Gastrocnemius medialis (tissue), 4 donors: ENCODE measurements at regions not wholly inside any gene's neighbourhood (a gene's known extent, or its start where the extent isn't known, plus 50 kb on each side); places are given as distances from the start of the nearest gene placed in this dataset.

ENCODE experiments used
- CTCF ChIP-seq, 5 experiments: fragments of 450-650 bp in 3 of 5; fragments of 200-600 bp in 2 of 5; sonication (generic) in 2 of 5; IDR thresholded peaks in 4 of 5; conservative IDR thresholded peaks in 1 of 5; 1 replicate in 4 of 5; 2 replicates in 1 of 5; pipeline ENCODE4 v1.5.1; 2016 to 2019; ENCODE audit warnings: antibody characterized with exemption in 5 of 5, mild to moderate bottlenecking in 3 of 5, moderate library complexity in 3 of 5
- POLR2A ChIP-seq, 2 donors: fragments of 450-650 bp; IDR thresholded peaks; one replicate each; pipeline ENCODE4 v1.6.1; 2017; ENCODE audit warnings: antibody characterized with exemption in 2 of 2, mild to moderate bottlenecking in 2 of 2, moderate library complexity in 2 of 2

GRCh38 chr22:22068025-22068424 is 85.4 kb upstream of the TOP3B start:
- TF ChIP-seq CTCF (IDR thresholded peaks at IDR 0.05 in 4 of 5, conservative IDR thresholded peaks at IDR 0.05 in 1 of 5) (no peak), POLR2A (IDR thresholded peaks at IDR 0.05) (no peak)
